ENCODE measurements at regions not wholly inside any gene's neighbourhood (a gene's known extent, or its start where the extent isn't known, plus 50 kb on each side); places are given as distances from the start of the nearest gene placed in this dataset.
"Not testable (repeated sequence)": the region's sequence is repeated elsewhere in the genome, so short reads cannot be mapped to it uniquely, and the experiment has no call there.

DNA sequence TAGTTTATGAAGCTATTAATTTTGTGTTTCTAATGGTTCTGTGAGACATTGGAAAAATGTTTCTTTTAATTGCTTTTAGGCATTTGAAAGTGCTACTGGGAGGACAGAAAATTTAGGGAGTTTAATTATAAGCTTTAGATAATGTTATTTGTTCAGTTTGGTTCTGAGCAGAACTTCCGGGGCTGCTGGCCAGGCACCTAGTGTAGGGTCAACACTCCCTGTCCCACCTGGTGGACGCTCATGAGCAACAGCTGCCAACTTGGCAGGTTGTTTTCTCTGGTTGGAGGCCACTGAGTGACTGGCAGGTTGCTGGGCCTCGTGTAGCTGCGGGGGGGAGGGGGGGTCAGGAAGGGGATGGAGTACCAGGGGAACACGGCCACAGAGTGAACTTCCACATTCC is 250.2 kb downstream of the RTP5 start:
- DNase-seq (ENCODE audit: extremely low spot score); POLR2A ChIA-PET; CTCF ChIA-PET: not testable (repeated sequence)

DNA sequence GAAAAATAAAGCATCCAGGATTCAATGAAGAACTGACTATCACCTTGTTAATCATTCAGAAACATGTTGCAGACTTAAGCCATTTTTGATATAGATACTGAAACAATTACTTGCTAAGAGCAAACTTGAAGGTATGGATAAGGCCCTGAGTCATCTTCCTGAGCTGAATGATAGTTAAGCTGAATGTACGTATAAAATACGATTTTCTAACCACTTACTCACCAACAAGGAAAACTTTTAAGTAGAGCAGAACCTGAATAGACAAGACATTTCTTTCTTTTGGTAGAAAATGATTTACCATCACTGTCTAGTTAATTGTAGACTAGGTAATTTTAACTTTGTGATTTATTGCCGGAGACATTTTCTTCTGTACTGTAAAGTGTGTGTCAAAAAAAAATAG is 261.2 kb downstream of the RTP5 start:
- CTCF ChIA-PET; POLR2A ChIA-PET; DNase-seq (ENCODE audit: extremely low spot score): not testable (repeated sequence)

DNA sequence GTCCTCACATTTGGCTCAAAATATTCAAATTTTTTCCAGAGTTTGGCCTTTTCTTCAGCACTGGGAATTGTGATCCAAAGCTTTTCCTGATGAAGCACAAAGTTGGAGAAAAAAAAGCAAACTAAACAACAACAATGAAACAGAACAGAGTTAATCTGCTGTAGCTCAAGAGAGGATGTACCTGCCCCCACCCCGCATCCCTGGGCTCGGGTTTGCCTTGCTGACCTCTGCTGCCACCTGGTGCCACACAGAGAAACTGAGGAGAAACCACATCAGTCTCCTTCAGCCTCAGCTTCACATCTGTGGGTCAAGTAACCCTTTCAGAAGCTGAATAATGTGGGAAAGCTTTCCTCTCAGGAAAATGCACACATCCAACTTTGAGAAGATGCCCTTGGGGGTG is 290.4 kb downstream of the RTP5 start:
- POLR2A ChIA-PET; CTCF ChIA-PET; DNase-seq (ENCODE audit: extremely low spot score): not testable (repeated sequence)

DNA sequence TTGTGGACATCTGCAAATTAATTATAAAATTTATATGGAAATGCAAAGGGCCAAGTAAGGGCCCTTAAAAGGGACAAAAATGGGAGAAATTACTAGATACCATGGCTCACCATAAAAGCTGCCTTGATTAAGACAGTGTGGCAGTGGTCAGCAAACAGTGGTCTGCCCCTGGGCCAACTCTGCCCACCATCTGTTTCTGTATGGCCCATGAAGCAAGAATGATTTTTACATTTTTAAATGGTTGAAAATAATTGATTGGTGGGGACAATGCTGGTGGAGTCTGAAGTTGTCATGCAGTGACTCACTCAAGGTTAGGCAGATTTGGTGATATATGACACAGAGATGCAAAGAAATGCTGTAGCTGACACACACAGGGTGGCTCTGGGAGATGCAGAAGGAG is 295.6 kb downstream of the RTP5 start:
- CTCF ChIA-PET; DNase-seq (ENCODE audit: extremely low spot score); POLR2A ChIA-PET: not testable (repeated sequence)

DNA sequence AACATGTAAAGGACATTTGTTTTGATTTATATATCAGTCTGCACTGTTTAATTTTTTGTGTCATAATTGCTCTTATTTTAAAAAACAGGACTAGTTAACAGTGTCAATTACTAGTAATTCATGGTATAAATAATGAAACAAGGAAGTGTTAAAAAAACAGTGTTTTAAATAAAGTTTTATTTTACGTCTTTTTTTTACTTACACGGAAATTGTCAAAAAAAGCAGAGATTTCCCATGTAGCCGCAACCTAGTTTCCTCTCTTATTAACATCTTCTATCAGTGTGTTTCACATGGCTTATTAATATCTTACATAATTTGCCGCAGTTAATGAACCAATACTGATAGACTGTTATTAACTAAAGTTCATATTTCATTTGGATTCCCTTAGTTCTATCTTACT is 301.8 kb downstream of the RTP5 start:
- DNase-seq (ENCODE audit: extremely low spot score); CTCF ChIA-PET; POLR2A ChIA-PET: not testable (repeated sequence)
